ENCODE measurements at regions not wholly inside any gene's neighbourhood (a gene's known extent, or its start where the extent isn't known, plus 50 kb on each side); places are given as distances from the start of the nearest gene placed in this dataset.

DNA sequence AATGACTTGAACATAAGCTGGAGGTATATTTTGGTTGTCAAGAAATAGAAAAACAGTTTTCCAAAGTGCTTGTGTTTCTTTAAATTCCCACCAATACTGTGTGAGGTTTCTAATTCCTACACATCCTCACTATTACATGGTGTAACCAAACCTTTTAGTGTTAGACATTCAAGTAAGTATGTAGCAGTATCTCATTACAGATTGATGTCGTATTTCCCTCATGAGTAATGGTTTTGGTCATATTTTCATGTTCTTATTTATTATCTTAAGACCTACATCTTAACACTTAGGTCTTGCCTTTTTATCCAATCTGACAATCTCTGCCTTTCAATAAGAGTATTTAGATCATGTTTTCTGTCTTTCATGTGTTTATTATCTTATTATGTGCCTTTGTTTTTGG lies 253.7 kb upstream of the ANXA10 start:
- DNase-seq (ENCODE audit: low spot score): no peak
- ChIA-PET CTCF (ENCODE audit: low intra/inter-chr PET ratio, low total read pairs) (no interaction called here), POLR2A (no interaction called here)
- Histone ChIP-seq H3K9ac (ENCODE audit: insufficient read depth, low read depth, low read length) (no peak overlapping the region), H3K27me3 (ENCODE audit: control insufficient read depth in 1 of 2, insufficient read depth in 2 of 2, low read length in 2 of 2) (no peaks in the 10 kb centered on the region), H3K4me3 (replicated peaks in 1 of 3; ENCODE audit: insufficient read depth in 1 of 3, low read depth in 2 of 3, low read length in 3 of 3) (no peak overlapping the region), H3K4me2 (ENCODE audit: low read depth, low read length) (no peak overlapping the region), H4K20me1 (ENCODE audit: insufficient read depth, low read length) (no peaks in the 10 kb centered on the region), H3K27ac (ENCODE audit: extremely low read length, insufficient read depth, low read length) (no peak overlapping the region), H3K4me1 (ENCODE audit: insufficient read depth, low read length) (no peaks in the 10 kb centered on the region), H3K36me3 (replicated peaks in 1 of 2; ENCODE audit: control insufficient read depth in 1 of 2, insufficient read depth in 2 of 2, low read length in 2 of 2) (no peaks in the 10 kb centered on the region), H3K79me2 (ENCODE audit: insufficient read depth, low read length) (no peaks in the 10 kb centered on the region), H3K9me3 (ENCODE audit: low read length) (peaks cover 29% of the 10 kb centered on the region), H2AFZ (ENCODE audit: low read length) (no peak overlapping the region)
- ATAC-seq: no peak
- WGBS (ENCODE audit: low lambda C conversion rate): 4% methylated on average over 1 of the region's 1 CpG
- BruUV-seq (replicated peaks): no TSS peak
- intact Hi-C loops (cut with micrococcal nuclease; ENCODE audit: unreplicated experiment): no loop called here
- in situ Hi-C loops (cut with HindIII; ENCODE audit: extremely low pct_ligation_motif_present, low pct_unique_long_range_greater_than_20kb): no loop called here
- FAIRE-seq: no peak
- no peak for TF ChIP-seq ZNF768 (CRISPR knock-in tag; IDR thresholded peaks at IDR 0.05)
- TF ChIP-seq SRSF1 (optimal IDR thresholded peaks at IDR 0.05; ENCODE audit: low read depth, low read length): no peak
- TF ChIP-seq, protein P1, sequence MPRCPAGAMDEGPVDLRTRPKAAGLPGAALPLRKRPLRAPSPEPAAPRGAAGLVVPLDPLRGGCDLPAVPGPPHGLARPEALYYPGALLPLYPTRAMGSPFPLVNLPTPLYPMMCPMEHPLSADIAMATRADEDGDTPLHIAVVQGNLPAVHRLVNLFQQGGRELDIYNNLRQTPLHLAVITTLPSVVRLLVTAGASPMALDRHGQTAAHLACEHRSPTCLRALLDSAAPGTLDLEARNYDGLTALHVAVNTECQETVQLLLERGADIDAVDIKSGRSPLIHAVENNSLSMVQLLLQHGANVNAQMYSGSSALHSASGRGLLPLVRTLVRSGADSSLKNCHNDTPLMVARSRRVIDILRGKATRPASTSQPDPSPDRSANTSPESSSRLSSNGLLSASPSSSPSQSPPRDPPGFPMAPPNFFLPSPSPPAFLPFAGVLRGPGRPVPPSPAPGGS (CRISPR knock-in tag; IDR thresholded peaks at IDR 0.05): no peak
- TF ChIP-seq, protein P2, sequence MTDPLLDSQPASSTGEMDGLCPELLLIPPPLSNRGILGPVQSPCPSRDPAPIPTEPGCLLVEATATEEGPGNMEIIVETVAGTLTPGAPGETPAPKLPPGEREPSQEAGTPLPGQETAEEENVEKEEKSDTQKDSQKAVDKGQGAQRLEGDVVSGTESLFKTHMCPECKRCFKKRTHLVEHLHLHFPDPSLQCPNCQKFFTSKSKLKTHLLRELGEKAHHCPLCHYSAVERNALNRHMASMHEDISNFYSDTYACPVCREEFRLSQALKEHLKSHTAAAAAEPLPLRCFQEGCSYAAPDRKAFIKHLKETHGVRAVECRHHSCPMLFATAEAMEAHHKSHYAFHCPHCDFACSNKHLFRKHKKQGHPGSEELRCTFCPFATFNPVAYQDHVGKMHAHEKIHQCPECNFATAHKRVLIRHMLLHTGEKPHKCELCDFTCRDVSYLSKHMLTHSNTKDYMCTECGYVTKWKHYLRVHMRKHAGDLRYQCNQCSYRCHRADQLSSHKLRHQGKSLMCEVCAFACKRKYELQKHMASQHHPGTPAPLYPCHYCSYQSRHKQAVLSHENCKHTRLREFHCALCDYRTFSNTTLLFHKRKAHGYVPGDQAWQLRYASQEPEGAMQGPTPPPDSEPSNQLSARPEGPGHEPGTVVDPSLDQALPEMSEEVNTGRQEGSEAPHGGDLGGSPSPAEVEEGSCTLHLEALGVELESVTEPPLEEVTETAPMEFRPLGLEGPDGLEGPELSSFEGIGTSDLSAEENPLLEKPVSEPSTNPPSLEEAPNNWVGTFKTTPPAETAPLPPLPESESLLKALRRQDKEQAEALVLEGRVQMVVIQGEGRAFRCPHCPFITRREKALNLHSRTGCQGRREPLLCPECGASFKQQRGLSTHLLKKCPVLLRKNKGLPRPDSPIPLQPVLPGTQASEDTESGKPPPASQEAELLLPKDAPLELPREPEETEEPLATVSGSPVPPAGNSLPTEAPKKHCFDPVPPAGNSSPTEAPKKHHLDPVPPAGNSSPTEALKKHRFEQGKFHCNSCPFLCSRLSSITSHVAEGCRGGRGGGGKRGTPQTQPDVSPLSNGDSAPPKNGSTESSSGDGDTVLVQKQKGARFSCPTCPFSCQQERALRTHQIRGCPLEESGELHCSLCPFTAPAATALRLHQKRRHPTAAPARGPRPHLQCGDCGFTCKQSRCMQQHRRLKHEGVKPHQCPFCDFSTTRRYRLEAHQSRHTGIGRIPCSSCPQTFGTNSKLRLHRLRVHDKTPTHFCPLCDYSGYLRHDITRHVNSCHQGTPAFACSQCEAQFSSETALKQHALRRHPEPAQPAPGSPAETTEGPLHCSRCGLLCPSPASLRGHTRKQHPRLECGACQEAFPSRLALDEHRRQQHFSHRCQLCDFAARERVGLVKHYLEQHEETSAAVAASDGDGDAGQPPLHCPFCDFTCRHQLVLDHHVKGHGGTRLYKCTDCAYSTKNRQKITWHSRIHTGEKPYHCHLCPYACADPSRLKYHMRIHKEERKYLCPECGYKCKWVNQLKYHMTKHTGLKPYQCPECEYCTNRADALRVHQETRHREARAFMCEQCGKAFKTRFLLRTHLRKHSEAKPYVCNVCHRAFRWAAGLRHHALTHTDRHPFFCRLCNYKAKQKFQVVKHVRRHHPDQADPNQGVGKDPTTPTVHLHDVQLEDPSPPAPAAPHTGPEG (CRISPR knock-in tag; IDR thresholded peaks at IDR 0.05): no peak
- no peak for TF ChIP-seq CHCHD3 (CRISPR knock-in tag; IDR thresholded peaks at IDR 0.05)
- no peak for TF ChIP-seq MYNN (CRISPR knock-in tag; IDR thresholded peaks at IDR 0.05; ENCODE audit: low read depth)
- TF ChIP-seq JUNB (CRISPR knock-in tag; IDR thresholded peaks at IDR 0.05; ENCODE audit: borderline replicate concordance): no peak
- no peak for TF ChIP-seq PAF1 (CRISPR knock-in tag; IDR thresholded peaks at IDR 0.05)
- no peak for TF ChIP-seq ONECUT2 (CRISPR knock-in tag; IDR thresholded peaks at IDR 0.05)
- TF ChIP-seq, protein P3, sequence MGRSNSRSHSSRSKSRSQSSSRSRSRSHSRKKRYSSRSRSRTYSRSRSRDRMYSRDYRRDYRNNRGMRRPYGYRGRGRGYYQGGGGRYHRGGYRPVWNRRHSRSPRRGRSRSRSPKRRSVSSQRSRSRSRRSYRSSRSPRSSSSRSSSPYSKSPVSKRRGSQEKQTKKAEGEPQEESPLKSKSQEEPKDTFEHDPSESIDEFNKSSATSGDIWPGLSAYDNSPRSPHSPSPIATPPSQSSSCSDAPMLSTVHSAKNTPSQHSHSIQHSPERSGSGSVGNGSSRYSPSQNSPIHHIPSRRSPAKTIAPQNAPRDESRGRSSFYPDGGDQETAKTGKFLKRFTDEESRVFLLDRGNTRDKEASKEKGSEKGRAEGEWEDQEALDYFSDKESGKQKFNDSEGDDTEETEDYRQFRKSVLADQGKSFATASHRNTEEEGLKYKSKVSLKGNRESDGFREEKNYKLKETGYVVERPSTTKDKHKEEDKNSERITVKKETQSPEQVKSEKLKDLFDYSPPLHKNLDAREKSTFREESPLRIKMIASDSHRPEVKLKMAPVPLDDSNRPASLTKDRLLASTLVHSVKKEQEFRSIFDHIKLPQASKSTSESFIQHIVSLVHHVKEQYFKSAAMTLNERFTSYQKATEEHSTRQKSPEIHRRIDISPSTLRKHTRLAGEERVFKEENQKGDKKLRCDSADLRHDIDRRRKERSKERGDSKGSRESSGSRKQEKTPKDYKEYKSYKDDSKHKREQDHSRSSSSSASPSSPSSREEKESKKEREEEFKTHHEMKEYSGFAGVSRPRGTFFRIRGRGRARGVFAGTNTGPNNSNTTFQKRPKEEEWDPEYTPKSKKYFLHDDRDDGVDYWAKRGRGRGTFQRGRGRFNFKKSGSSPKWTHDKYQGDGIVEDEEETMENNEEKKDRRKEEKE (IDR thresholded peaks at IDR 0.05): no peak
- TF ChIP-seq HOXA3 (CRISPR knock-in tag; IDR thresholded peaks at IDR 0.05): no peak
- no peak for TF ChIP-seq HMGA1 (CRISPR knock-in tag; conservative IDR thresholded peaks at IDR 0.05)
- TF ChIP-seq ZNF282 (IDR thresholded peaks at IDR 0.05; ENCODE audit: partially characterized antibody): no peak
- TF ChIP-seq, protein P4, sequence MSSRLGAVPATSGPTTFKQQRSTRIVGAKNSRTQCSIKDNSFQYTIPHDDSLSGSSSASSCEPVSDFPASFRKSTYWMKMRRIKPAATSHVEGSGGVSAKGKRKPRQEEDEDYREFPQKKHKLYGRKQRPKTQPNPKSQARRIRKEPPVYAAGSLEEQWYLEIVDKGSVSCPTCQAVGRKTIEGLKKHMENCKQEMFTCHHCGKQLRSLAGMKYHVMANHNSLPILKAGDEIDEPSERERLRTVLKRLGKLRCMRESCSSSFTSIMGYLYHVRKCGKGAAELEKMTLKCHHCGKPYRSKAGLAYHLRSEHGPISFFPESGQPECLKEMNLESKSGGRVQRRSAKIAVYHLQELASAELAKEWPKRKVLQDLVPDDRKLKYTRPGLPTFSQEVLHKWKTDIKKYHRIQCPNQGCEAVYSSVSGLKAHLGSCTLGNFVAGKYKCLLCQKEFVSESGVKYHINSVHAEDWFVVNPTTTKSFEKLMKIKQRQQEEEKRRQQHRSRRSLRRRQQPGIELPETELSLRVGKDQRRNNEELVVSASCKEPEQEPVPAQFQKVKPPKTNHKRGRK (CRISPR knock-in tag; IDR thresholded peaks at IDR 0.05): no peak
- no peak for TF ChIP-seq KDM2A (CRISPR knock-in tag; IDR thresholded peaks at IDR 0.05; ENCODE audit: borderline replicate concordance, low read depth)

Data from HepG2 (cell line).